Gastrocnemius medialis (tissue), 4 donors: ENCODE measurements at regions not wholly inside any gene's neighbourhood (a gene's known extent, or its start where the extent isn't known, plus 50 kb on each side); places are given as distances from the start of the nearest gene placed in this dataset.

ENCODE experiments used
- ATAC-seq, 2 donors: fragments of 150-250 bp; one replicate each; pipeline ENCODE4 v1.9.1; 2016
- DNase-seq, 2 donors: peaks; one replicate each; pipeline ENCODE4 v3.0.0-alpha.2; 2019
- H3K27ac ChIP-seq, 4 donors: fragments of 200-600 bp; sonication (generic); 1 replicate in 1 of 4; 2 replicates in 3 of 4; pipeline ENCODE4 v1.5.1; 2016 to 2018; ENCODE audit warnings: mild to moderate bottlenecking in 2 of 4, moderate library complexity in 1 of 4
- H3K27me3 ChIP-seq, 3 donors: fragments of 200-600 bp; sonication (generic) in 2 of 3; 1 replicate in 1 of 3; 2 replicates in 2 of 3; pipeline versions ENCODE4 v1.5.1 to v1.6.0; 2016 to 2019; ENCODE audit warnings: mild to moderate bottlenecking in 1 of 3, moderate library complexity in 1 of 3
- H3K36me3 ChIP-seq, 2 donors: fragments of 200-600 bp; sonication (generic) in 1 of 2; one replicate each; pipeline ENCODE4 v1.5.1; 2017 to 2018
- H3K4me1 ChIP-seq, 2 donors: fragments of 200-600 bp; sonication (generic) in 1 of 2; one replicate each; pipeline ENCODE4 v1.5.1; 2016 to 2017; ENCODE audit warnings: mild to moderate bottlenecking in 2 of 2
- H3K4me3 ChIP-seq, 4 donors: fragments of 200-600 bp; sonication (generic) in 3 of 4; 1 replicate in 1 of 4; 2 replicates in 3 of 4; pipeline ENCODE4 v1.5.1; 2016 to 2019; ENCODE audit warnings: mild to moderate bottlenecking in 2 of 4
- H3K9me3 ChIP-seq, 3 donors: fragments of 200-600 bp; sonication (generic) in 2 of 3; 1 replicate in 1 of 3; 2 replicates in 2 of 3; pipeline ENCODE4 v1.5.1; 2016 to 2019
- POLR2A ChIP-seq, 2 donors: fragments of 450-650 bp; IDR thresholded peaks; one replicate each; pipeline ENCODE4 v1.6.1; 2017; ENCODE audit warnings: antibody characterized with exemption in 2 of 2, mild to moderate bottlenecking in 2 of 2, moderate library complexity in 2 of 2
- in situ Hi-C, 4 donors: fragments of 200-750 bp; cut with MboI; loops; one replicate each; pipeline versions ENCODE4 v1.15.0 to v1.8.0; 2017; ENCODE audit warnings: low sequenced_read_pairs in 4 of 4
- intact Hi-C: fragments of 100-400 bp; cut with DNase I; formaldehyde crosslinking; loops from one replicate; pipeline ENCODE4 v1.15.1; 2023; ENCODE audit warnings: low total_unique reads
- TF ChIP-seq, protein P1 (sequence below), 5 experiments: fragments of 450-650 bp in 3 of 5; fragments of 200-600 bp in 2 of 5; sonication (generic) in 2 of 5; IDR thresholded peaks in 4 of 5; conservative IDR thresholded peaks in 1 of 5; 1 replicate in 4 of 5; 2 replicates in 1 of 5; pipeline ENCODE4 v1.5.1; 2016 to 2019; ENCODE audit warnings: antibody characterized with exemption in 5 of 5, mild to moderate bottlenecking in 3 of 5, moderate library complexity in 3 of 5

DNA sequence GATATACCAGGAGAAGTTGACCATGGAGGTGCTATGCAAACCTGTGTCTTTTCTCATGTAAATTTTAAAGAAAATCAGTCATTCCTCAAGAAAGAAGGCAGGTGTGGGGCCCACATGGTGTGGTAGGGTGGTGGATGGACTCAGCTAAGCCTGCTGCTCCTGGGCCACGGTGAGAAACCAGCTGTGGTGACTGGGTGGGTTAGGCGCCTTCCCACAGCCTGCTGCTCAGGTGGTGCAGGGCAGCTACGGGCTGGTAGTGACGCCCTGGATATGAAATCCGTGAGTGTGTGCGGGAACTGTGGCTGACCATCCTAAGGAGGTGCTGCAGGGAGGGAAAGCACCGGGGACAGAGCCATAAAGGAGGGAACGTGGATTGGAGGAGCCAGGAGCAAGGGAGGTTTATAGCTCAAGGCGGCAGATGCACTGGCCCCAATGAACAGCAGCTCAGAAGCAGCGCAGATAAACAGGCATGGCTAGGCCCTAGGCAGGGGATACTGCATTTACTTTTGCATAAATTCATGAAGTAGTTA, 408.8 kb downstream of the FUT8 start:
- Histone ChIP-seq H3K4me3 (no peak overlapping the region), H3K9me3 (no peaks in the 10 kb centered on the region), H3K4me1 (no peaks in the 10 kb centered on the region), H3K36me3 (no peaks in the 10 kb centered on the region), H3K27ac (no peak overlapping the region), H3K27me3 (no peaks in the 10 kb centered on the region)
- TF ChIP-seq, protein P1, sequence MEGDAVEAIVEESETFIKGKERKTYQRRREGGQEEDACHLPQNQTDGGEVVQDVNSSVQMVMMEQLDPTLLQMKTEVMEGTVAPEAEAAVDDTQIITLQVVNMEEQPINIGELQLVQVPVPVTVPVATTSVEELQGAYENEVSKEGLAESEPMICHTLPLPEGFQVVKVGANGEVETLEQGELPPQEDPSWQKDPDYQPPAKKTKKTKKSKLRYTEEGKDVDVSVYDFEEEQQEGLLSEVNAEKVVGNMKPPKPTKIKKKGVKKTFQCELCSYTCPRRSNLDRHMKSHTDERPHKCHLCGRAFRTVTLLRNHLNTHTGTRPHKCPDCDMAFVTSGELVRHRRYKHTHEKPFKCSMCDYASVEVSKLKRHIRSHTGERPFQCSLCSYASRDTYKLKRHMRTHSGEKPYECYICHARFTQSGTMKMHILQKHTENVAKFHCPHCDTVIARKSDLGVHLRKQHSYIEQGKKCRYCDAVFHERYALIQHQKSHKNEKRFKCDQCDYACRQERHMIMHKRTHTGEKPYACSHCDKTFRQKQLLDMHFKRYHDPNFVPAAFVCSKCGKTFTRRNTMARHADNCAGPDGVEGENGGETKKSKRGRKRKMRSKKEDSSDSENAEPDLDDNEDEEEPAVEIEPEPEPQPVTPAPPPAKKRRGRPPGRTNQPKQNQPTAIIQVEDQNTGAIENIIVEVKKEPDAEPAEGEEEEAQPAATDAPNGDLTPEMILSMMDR (IDR thresholded peaks at IDR 0.05 in 4 of 5, conservative IDR thresholded peaks at IDR 0.05 in 1 of 5): no peak
- no peak for TF ChIP-seq POLR2A (IDR thresholded peaks at IDR 0.05)
- intact Hi-C loops: no loop called here
- in situ Hi-C loops: loop anchor here (5.0 to 10.0 kb wide), 4 partner anchors 396 to 659 kb away; partner anchors contain the start of gene FUT8 (in 3 of the 4)
- DNase-seq (no peak), ATAC-seq (no peak)

DNA sequence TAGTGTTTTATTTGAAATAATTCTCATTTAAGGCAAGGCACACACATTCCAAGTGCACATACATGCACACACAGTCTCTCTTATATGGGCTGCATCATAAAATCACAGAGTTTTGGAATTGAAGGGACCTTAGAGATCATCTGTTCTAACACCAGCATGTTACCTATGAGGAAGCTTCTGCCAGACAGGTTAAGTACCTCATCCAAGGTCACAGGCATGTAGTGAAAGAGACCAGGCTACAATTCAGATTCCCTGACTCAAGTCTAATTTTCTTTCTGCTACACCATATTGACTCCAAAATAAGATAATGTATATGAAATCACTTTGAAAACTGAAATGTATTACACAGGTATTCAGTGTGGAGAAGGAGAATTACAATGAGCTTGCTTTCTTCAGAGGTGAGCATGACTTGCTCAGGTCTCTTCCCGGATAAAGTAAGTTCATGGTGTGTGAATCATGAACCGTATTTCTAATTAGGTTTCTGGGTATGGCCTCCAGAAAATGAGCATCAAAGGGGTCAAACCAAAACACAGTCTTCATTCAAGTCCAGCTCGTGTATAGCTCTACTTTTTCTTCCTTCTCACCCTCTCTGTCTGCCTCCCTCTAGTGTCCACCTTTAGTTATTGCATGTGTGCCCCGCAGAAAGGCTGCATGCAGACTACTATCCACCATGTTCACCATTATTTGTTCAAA, 411.9 kb downstream of the FUT8 start:
- no peak overlapping the region for H3K27ac ChIP-seq
- H3K27me3 ChIP-seq: no peaks in the 10 kb centered on the region
- H3K4me3 ChIP-seq: no peak overlapping the region
- in situ Hi-C loops (loop anchor here (5.0 to 10.0 kb wide), 4 partner anchors 400 to 662 kb away; partner anchors contain the start of gene FUT8 (in 3 of the 4)), intact Hi-C loops (loop anchor here (1.0 to 2.0 kb wide), 3 partner anchors 412 to 838 kb away; partner anchors contain the start of genes FNTB and FUT8)
- H3K36me3 ChIP-seq: no peaks in the 10 kb centered on the region
- no peaks in the 10 kb centered on the region for H3K4me1 ChIP-seq
- TF ChIP-seq POLR2A (IDR thresholded peaks at IDR 0.05): no peak
- TF ChIP-seq, protein P1 (IDR thresholded peaks at IDR 0.05 in 4 of 5, conservative IDR thresholded peaks at IDR 0.05 in 1 of 5): peak; percentile 56 to 91 (median 78)
- no peaks in the 10 kb centered on the region for H3K9me3 ChIP-seq
- ATAC-seq: peak; percentile 84 to 88
- peak; percentile 10 to 39 for DNase-seq

DNA sequence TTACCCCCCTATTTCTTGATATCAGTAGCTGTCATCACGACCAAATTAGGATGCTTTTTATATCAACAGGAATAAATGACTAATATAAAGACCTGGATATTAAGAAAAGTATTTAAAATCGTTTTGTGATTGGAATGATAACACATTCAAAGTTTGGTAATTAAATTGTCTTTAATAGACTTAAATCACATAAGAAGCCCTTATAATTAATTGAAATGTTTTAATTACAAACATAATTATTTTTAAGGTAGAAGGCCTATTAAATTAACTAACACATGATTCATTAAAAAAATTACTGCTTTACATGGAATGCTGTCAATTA, 412.4 kb downstream of the FUT8 start:
- Histone ChIP-seq H3K4me3 (no peak overlapping the region), H3K9me3 (no peaks in the 10 kb centered on the region), H3K36me3 (no peaks in the 10 kb centered on the region), H3K4me1 (no peaks in the 10 kb centered on the region), H3K27ac (no peak overlapping the region), H3K27me3 (no peaks in the 10 kb centered on the region)
- intact Hi-C loops (loop anchor here (1.0 to 2.0 kb wide), 3 partner anchors 413 to 838 kb away; partner anchors contain the start of genes FNTB and FUT8), in situ Hi-C loops (loop anchor here (5.0 to 25.0 kb wide), 7 partner anchors 400 to 838 kb away; partner anchors contain the start of genes FUT8 (in 3 of the 4) and FNTB (in 2 of the 4))
- ATAC-seq (no peak), DNase-seq (no peak)
- TF ChIP-seq, protein P1 (IDR thresholded peaks at IDR 0.05 in 4 of 5, conservative IDR thresholded peaks at IDR 0.05 in 1 of 5): no peak
- TF ChIP-seq POLR2A (IDR thresholded peaks at IDR 0.05): no peak

DNA sequence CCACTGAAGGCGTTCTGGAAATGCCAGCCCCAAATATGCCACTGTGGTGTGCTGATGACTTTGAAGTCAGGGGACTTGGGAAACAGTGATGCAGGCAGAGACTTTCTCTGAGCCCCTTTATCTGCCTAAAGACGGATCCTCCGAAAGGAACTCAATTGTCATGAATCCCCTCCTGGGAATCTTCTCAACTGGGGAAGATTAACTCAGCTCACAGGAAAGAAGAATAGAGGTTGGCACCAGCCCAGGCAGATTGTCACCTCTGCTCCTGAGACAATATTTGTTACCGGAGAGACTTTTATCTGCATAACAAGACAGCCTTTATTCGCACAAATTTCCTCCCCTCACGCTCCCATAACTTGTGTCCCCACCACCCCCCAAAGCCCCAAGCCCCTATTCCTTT, 414.4 kb downstream of the FUT8 start:
- intact Hi-C loops: no loop called here
- ATAC-seq: no peak
- in situ Hi-C loops: loop anchor here (5.0 to 25.0 kb wide), 6 partner anchors 402 to 840 kb away; partner anchors contain the start of genes FUT8 (in 3 of the 4) and FNTB (in 2 of the 4)

More for the DNA sequence above, 414.4 kb downstream of the FUT8 start:
- H3K27me3 ChIP-seq: no peaks in the 10 kb centered on the region
- H3K4me1 ChIP-seq: no peaks in the 10 kb centered on the region
- no peak overlapping the region for H3K27ac ChIP-seq
- DNase-seq: no peak
- no peak for TF ChIP-seq POLR2A (IDR thresholded peaks at IDR 0.05)
- TF ChIP-seq, protein P1 (IDR thresholded peaks at IDR 0.05 in 4 of 5, conservative IDR thresholded peaks at IDR 0.05 in 1 of 5): no peak
- H3K36me3 ChIP-seq: no peaks in the 10 kb centered on the region
- H3K9me3 ChIP-seq: no peaks in the 10 kb centered on the region
- no peak overlapping the region for H3K4me3 ChIP-seq
